HCEC 1CT (cell line): ENCODE measurements at regions not wholly inside any gene's neighbourhood (a gene's known extent, or its start where the extent isn't known, plus 50 kb on each side); places are given as distances from the start of the nearest gene placed in this dataset.

Experiments used
- DNase-seq: peaks from one replicate; pipeline ENCODE4 v3.0.0-alpha.2; 2017

DNA sequence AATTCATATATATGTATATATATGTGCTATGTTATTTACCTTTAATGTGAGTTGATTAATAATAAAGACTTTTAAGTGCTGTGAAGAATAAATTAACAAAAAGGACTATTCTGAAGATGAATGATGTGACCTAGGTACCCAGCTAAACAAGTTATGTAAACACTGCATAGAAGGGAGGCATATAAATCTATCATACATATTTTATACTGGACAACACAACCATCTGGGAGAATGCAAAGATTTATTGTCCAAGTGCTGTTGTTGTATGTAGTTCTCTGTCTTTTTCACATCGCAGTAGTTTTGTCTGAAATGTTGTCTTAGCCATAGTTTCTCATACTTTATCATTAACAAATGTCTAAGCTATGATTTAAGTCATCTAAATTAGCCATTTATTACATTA, 337.6 kb downstream of the PCDH18 start:
- no peak for DNase-seq

DNA sequence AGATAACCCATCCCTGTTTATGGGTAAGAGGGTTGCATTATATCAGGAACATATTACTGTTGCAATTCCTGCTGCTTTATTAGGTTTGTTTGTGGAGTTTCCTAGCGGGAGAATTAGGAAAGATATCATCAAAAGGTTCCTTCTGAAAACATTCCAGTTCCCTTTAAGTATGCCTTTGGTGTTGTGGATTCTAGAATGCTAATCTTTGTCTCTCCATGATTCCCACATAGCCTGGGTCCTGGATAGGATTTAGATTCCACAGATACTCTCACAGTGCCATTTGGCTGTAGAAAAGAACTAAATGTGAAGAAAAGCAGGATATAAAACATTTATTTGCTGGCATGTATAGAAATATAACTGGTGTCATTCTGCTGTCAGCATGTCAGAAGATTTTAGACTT, 338.7 kb downstream of the PCDH18 start:
- DNase-seq, result no peak

DNA sequence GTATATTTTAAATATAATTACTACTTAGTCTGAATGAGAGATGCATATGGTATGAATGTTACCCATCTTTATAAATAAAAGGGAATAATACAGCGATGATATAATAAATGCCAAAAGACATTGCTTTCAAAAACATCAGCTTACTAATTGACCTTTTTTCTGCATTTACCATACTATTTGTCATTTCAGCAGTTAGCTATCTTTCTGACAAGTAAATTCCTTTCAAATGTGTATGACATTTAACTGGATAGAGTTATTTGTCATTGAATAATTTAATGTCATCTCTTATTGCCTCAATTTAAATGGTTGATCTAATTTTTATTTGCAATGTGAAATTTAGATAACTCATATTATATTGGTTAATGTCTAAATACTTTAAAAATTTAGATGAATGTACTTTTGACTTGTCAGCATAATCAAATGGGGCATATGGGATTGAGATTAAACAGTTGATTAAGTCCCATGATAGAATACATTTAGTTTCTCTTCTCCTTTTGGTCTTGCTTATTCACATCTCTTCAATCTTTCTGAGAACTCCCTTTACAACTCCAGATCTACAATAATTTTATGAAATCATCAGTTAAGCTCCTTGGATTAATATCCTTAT, 350.9 kb downstream of the PCDH18 start:
- DNase-seq, result no peak

DNA sequence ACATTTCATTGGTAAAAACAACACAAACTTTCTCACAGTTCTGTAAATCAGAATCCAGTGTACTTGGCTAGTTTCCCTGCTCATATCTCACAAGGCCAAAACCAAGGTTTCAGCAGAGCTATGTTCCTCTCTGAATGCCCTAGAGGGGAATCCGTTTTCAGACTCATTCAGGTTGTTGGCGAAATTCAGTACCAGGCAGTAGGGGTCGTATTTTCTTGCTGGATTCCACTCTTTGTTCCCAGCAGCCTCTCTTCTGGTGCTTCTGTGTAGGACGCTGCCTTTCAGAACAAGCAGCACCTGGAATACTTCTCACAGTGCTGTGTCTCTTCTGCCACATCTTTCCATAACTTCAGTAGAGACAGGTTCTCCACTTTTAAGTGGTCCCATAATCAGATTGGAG, 351.9 kb downstream of the PCDH18 start:
- DNase-seq, result no peak

DNA sequence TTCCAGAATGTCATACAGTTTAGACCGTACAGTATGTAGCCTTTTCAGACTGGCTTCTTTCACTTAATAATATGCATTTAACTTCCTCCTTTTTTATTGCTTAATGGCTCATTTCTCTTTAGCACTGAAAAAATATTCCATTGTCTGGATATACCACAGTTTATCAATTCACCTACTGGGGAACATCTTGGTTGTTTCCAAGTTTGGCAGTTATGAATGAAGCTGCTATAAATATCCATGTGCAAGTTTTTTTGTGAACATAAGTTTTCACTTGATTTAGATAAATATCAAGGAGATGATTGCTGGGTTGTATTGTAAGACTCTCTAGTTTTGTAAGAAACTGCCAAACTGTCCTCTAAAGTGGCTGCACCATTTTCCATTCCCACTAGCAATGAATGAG, 375.5 kb downstream of the PCDH18 start:
- no peak for DNase-seq

DNA sequence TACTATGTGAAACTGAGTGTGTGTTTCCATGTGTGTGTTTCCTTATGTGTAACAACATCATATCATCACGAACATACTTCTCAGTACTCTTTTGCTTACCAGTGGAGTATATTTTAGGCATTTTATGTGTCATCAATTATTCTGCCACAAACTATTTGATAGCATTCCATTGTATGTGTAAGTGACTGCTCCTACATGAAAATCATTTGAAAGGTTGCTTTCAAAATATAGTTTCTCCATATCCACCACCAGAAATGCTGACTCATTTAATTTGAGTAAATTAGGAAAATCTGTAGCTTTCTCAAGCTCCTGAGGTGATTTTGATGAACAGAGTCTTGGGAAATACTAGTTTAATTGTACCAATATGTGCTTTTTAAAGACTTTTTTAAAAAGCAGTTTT, 376.2 kb downstream of the PCDH18 start:
- peak; percentile 78 for DNase-seq

DNA sequence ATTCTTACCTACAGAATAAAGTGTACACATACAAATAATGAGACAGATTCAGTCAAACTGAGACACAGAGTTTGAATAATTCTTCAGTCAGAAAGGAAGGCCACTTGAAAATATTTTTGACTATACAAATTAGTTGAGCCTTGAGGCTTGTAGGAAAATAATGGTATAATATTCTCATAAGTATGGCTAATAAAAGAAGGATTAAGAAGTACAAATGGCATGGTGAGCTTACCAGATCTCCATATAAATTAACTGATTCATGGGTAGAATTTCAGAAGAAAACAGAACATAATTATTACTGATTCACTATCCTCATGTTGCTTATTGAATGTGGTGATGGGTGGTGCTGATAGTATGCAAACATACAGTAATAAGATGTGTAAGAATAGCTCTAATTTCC, 401.1 kb downstream of the PCDH18 start:
- no peak for DNase-seq

DNA sequence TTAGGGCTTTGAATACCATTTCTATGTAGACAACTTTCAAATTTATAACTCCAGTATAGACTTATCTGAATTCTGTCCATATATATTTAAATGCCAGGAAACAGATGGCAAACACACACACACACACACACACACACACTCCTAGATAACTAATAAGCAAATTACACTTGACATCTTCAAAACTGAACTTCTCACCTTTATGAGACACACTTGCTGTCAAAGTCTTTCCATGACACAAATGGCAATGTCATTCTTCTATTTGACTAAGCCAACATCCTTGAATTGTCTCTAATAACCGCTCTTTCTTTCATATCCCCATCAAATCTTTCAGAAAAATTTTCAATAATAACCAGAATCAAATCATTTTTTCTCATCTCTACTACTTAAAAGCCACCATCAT, 402.4 kb downstream of the PCDH18 start:
- DNase-seq, result no peak

DNA sequence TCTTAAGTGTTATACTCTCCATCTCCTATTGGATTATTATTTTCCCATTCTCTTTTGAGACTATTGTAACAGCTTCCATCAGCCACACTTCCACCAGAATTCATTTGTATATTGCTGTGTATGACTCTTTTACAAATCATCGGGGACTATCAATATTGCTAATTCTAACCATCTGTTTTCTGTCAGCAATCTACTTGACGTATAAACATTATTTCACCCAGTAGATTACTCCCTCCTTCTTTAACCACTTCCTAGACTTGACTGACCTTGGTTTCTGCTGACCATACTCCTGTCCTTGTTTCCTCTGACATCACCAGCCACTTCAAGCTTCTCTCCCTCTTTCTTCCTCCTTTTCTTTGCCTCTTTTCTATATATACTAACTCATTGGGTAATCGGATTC, 402.9 kb downstream of the PCDH18 start:
- DNase-seq, result peak; percentile 49

DNA sequence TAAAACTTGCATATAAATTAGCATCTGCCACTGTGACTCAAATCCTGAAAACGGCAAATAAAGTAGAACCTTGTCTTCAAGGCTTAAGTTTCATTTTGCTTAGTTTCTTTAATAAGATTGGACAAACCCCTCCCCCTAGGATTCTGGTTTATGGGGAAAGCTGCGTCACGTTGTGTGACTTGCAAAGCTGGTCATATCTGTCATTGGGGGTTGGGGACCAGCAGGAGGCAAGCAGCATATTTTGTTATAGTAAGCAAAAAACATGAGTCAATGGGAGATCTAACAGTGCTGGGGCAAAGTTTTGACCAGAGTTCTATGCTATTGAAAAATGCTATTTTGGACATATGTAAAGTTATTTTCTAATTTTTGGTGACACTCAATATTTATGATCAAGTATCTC, 407.3 kb downstream of the PCDH18 start:
- DNase-seq, result peak; percentile 55

DNA sequence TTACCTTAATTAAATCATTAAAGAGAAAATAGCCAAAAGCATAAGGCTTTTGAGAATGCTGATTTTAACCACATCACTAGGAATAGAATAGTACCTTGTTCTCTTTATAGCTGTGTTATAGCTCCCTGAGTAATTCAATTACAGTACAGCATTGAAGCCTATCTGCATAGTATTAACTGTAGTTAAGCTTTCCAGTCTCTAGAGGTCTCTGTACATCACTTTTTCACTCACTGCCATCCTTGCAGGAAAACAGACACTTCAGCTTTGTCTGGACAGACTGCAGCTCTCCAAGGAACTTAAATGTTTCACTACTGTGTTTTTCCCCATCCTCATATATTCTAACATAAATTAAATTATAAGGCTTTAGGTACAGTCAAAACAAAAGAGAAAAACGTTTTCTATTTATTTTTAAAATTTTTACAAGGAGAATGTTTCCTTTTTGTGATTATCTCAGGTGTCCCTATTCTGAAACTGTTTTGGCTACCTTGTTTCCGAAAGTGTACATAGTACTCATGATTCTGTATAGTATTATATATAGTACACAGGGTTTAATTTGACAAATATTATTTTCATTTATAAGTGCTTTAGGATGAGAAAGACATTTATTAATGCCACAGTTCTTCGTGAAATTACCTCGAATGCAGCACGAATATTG, 407.9 kb downstream of the PCDH18 start:
- peak; percentile 64 for DNase-seq

DNA sequence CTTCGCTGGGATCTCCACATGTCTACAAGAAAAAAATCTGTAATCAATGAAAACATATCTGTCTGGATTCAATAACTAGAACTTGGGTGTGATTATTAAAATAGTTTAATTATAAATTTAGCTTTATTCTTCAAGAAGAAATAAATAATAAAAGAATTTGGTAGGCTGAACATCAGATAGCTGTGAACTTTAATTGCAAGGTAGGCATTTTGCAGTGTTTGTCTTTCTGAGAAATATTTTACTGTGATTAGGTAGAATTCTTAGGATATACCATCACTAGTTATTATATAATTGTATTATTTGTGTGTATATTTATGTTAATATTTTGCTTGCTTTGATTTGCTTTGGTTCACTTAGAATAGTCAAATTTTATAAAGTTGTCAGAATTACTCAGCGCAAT, 409.4 kb downstream of the PCDH18 start:
- no peak for DNase-seq

DNA sequence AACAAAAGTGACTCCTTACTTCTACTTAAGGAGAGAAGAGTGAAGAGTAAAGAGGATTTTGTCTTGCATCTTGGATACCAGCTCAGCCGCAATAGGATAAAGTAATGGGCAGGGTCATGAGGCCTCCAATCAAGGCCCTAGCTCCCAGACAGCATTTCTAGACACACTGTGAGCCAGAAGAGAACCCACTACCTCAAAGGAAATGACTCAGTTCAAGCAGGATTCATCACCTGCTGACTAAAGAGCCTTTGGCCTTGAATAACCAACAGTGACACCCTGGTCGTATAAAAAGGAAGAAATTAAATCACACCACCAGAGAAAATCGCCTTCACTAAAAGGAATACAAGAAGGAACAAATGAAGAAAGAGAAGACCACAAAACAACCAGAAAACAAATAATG, 416.1 kb downstream of the PCDH18 start:
- DNase-seq, result peak; percentile 3

DNA sequence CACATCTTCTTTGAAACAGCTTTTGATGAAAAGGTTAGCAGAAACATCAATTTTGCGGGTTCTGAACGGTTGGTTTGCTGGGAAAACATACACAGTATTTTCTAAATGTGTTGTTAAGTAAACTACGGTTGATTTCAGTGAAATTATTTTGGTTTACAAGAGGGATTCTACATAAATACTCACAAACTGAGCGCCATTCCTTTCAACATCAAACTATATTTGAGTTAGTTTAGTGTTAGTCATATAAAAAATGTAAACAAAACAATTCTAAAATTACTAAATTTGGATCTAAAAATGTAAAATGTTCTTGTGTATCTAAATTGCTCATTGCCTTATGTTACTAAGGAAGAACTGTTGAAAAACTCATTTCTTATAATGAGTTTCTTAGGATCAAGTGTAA, 425.6 kb downstream of the PCDH18 start:
- DNase-seq, result peak; percentile 28

DNA sequence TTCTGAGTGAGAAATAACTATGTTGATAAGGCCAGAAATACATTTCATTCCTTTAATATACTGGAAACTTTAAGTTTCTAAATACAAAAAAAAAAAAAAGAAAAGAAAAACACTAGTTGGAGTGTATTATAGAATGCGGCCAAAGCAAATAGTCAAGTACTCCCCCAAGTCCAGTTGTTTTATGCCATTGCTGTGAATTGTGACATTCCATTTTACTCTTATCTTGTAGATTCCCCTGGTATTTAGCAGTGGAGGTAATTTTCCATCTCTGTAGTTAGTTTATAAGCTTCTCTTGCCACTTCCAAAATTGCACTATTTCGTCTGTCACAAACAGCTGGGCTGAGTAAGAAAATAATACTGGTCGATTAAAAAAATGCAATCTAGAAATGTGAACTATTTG, 426.0 kb downstream of the PCDH18 start:
- no peak for DNase-seq

DNA sequence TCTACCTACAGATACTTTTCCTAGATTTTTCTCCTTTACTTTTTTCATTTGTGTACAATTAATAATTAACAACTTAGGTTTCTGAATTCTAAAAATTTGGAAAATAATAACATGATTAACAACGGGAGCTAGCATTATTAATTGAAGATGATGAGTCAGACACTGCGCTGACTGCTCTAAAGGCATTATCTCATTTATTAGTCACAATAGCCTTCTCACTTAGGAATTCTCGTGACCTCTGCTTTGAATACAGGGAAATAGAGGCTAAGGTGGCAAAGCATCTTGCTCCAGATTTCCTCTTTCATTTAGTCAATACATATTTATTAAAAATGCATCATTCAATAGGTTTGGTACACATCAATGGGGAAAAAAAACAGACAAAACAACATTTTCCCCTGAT, 441.3 kb downstream of the PCDH18 start:
- DNase-seq, result no peak

DNA sequence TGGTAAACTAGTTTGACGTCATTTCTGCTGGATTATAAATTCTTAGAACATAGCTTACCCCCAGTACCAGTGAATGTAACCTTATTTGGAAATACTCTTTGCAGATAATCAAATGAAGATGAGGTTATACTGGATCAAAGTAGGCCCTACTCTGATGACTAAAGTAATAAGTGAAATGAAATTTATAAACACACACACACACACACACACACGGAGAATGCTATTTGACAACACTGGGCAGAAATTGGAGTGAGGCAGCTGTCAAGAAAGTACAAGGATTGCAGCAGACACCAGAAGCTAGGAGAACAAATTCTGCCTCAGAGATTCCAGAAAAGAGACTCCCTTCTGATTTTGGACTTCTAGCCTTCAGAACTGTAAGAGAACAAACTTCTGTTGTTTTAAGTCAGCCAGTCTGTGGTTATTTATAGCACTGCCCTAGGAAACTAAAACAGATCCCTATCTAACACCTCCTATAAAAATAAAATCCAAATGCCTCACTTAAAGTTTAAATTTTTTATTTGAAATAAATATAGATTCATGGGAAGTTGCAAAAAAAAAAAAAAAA, 448.6 kb downstream of the PCDH18 start:
- peak; percentile 18 for DNase-seq

DNA sequence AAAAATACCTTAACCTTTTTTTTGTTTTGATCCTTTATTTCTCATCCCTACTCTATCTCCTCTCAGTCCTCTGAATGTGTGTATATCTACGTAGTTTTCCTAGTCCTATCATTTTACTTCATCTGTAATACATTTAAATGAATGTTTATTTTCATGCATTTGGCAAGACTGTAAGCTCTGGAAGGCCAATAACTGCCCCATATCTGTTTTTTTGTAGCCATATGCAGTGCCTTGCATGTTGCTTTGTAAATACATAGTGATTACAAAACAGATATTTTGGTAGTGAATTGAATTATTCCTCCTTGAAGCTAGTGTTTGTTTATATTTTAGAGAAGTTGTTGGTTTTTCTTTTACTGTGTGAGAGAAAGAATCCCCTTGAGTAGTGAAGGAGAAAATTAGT, 450.2 kb downstream of the PCDH18 start:
- no peak for DNase-seq

DNA sequence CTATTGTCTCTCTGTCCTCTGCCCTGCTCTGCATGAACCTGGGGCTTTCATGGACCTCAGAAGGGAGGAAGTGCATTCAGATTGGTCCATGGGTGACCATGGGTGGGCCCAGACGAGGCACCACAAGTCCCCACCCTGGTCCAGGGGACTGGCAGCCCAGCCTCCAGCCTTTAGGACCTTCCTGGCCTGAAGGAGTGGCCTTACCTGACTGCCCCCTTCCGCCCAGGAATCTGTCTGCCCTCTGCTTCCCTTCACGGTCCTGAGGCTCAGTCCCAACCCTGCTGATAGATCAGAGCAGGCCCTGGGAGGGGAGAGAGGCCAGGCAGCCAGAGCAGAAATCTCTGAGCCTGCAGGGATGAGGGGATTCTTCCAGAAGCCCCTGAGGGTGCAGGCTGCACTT, 455.4 kb downstream of the PCDH18 start:
- no peak for DNase-seq

DNA sequence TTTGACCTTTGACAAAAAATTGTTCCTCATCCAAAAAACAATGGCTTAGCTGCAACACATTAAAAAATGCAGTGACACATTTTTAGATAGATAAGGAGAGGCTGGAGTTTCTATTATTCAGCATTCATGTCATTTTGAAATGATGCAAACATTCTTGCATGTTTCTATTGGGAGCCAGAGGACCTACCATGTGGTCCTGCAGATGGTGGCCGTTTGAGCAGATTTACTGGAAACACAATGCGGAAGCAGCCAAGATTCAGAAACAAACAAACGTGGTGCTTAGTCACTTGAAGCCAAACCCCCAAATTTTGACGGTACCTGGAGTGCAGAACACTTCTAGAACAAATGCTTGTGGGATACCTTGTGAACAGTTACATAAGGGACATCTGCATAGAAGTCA, 456.7 kb downstream of the PCDH18 start:
- DNase-seq, result no peak

DNA sequence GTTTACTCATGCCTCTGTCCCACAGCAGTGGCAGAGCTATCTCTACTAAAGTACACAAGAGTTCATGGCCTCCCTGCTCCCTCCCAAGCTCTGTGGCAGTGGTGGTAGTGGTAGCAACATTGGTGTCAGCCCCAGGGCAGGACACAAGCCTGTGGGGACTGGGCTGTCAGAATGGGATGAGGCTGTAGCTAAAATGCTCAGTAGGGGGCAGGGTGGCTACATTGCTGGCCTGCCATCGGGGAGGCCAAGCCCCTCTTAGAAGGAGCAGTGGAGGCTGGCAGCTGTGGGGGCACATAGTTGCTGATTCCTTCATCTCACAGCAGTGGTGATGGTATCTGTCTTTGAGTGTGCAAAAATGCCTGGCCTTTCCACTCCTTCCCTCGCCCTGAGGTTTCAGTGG, 461.7 kb downstream of the PCDH18 start:
- DNase-seq, result no peak

DNA sequence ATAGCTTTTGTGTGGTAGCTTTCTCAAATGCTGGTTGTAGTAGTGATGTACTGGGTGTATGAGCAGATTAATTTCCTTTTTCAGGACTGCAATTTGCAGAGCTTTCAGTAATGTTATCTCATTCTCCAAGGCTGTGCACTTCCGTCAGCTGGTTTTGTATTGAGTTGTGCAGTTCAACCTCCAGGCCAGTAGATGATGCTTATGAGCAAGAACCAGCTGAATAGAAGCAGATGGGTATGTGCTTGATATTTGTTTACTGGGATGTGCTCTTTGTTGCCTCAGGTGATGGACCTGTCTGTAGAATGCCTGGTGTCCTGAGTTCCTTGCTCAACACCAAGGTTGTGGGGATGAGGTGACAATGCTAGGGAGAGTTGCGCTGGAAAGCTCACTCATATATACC, 462.8 kb downstream of the PCDH18 start:
- DNase-seq, result no peak

DNA sequence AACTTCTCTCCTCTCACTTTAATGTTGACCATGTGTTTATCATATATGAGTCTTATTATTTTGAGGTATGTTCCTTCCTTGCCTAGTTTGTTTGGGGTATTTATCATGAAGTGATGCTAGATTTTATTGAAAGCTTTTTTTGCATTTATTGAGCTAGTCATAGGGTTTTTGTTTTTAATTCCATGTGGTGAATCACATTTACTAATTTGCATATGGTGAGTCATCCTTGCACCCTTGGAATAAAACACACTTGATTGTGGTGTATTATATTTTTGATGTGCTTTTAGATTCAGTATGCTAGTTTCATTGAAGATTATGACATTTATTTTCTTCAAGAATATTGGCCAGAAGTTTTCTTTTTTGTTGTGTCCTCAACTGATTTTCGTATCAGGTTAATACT, 464.6 kb downstream of the PCDH18 start:
- no peak for DNase-seq

DNA sequence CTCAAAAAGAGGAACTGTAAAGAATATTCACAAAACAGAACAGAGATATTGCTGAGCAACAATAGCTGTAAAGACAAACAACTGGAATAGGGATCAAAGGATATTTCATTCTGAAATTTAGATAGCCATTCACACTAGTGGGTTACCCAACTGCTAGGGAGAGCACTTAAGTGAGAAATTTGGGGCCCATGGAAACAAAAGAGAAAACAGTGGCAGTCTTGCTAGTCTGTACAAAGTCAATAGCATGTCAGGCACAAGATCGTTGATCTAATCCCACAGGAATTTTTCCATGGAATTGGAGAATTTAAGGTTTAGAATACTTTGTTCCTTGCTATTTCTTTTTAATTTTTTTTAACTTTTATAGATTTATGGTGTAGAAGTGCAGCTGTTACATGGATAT, 467.0 kb downstream of the PCDH18 start:
- no peak for DNase-seq

DNA sequence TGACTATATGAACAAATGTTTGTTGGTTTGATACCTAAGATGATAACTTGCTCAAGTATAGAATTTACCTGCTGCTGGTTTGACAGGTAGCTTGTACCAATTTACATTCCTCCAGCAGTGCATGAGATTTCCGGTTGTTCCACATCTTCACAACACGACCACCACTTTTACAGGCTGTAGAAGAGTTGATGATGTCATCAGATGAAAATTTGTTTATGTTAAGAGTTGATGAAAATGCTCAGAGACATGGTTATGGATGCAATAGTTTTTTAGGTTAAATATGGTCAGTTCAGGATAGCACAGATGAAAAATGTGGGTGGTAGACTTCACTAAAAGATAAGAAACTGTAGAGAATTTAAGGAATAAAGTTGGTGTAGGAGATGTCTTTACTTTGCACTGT, 468.3 kb downstream of the PCDH18 start:
- DNase-seq, result no peak
